Stimulated activated CD8-positive, alpha-beta memory T cell treated with anti-CD3 and anti-CD28 coated beads, Interleukin-12 subunit alpha, Interleukin-12 subunit beta, amount 100 ng/mL, for 4 hours (primary cell): ENCODE measurements at regions not wholly inside any gene's neighbourhood (a gene's known extent, or its start where the extent isn't known, plus 50 kb on each side); places are given as distances from the start of the nearest gene placed in this dataset.
"Not testable (repeated sequence)": the region's sequence is repeated elsewhere in the genome, so short reads cannot be mapped to it uniquely, and the experiment has no call there.

Experiments
- DNase-seq: peaks from one replicate; pipeline ENCODE4 v3.0.0-alpha.2; 2020; ENCODE audit warnings: low read depth

DNA sequence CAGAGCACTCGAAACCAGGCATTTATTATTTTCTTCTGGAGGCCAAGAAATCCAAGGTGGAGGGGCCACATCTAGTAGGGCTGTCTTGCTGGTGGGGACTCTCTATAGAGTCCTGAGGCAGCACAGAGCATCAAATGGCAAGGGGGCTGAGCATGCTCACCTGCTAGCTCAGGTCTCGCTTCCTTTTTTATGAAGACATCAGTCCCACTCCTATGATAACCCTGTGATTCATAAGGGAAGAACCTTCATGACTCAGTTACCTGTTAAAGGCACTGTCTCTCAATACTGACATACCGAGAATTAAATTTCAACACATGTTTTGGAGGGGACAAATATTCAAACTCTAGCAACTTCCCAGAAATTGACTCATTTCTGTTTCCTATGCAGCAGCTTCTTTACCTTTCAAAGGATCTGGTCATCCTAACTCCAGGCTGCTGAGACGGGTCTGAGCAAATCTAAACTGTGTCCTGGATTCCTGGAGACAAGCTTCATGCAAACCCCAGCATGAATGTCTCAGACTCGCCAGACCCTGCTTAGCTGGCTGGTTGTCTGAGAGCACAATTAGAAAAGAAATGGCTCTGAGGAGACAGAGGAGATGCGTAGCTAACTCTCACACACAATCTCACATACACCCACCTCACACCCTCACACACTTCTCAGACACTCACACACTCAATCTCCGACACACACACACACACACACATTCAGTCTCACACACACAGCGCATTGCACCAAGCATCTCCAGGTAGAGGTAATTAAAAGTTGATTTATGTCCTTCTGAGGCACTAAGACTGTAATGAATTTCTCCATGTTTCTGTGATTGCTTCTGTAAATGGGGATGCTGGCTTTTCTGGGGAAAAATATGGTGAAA is 280.8 kb downstream of the BCL2L11 start:
- not testable (repeated sequence) for DNase-seq

DNA sequence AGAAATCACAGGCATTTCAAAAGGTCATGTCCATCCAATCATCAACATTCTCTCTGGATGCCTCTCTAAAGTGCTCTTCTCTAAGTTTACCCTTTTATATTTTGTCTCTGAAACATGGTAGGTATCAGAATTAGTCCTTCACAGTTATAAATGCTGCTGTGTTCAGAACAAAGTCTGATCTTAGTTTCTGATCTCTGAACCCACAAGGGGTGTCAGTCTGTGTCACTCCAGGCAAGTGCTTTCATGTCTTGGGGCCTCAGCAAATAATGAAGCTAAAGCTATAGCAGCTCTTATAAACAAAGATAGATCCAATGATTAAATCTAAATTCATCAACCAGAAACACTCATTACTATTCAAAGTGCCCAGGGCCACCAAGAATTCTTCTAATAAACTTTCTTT is 281.7 kb downstream of the BCL2L11 start:
- DNase-seq = not testable (repeated sequence)

DNA sequence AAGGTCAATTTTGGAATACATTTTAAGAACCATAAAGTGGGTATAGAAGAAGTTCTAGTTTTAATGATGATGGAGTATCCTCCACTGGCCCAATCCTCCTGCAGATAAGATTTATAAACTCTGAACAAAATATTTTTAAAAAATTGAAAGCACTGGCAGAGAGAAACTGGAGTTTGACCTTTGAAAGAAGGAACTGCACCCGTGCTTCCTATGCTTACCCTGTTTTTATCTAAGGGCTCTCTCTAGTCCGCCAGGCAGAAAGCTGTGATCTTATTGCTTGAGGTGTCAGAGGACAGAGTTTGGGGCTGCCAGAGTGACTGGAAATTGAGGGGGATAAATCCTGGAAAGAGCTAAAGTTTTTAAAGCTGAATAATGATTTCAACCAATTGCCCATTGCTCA is 282.6 kb downstream of the BCL2L11 start:
- DNase-seq = not testable (repeated sequence)

DNA sequence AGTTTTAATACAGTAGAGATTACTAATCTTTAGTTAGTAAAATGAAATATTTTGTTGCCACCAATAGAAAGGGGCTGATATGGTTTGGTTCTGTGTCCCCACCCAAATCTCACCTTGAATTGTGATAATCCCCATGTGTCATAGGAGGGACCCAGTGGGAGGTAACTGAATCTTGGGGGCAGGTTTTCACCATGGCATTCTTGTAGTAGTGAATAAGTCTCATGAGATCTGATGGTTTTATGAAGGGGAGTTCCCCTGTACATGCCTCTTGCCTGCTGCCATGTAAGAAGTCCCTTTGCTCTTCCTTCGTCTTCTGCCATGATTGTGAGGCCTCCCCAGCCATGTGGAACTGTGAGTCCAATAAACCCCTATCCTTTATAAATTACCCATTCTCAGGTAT is 285.9 kb downstream of the BCL2L11 start:
- not testable (repeated sequence) for DNase-seq

DNA sequence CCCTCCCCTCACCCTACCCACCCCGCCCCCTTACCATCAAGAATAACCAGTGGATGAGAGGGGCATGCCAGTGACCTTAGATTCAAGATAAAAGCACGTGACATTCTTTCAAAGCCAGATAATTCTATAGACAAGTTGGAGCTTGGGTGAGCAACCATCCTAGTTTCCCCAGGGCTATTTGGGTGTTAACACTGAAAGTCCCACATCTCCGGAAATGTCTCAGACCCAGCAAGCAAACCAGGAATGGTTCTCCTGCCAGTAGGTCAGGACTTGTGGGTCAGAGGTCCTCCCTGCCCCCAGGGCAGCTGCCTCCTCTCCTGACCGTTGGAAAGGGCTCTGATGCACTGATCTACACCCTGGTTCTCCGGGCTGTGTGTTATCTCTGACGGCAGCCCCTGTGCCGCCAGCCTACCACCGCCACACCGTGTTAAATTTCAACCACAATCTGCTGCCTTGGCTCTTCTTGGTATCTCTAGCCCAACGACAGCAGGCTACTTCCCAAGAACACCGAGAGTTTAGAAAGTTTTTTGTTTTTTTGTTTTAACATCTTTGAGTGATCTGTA is 287.0 kb downstream of the BCL2L11 start:
- not testable (repeated sequence) for DNase-seq

DNA sequence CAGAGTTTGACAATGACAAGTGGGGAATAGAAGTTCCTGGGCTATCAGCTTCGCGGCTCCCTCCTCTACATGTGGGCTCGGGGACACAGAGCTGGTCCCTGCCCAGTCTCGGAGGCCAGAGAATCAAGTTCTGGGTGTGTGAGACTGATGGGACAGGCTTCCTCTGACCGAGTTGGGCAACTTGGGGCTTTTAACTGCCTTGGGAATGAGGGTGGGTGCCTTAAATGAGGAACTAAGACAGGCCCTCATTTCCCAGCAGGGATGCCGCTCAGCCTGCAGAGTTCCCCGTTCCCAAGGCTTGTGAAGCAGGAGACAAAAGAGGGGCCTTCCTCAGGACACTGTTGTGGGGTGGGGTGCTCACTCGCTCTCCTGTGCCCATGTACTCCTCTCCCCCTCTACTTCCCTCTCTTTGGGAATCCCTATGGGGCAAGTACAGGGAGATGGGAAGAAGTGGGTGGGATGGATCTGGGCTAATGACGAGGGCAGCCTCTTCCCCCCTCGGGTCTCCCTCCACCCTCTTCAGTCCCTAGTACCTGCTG is 290.2 kb downstream of the BCL2L11 start:
- not testable (repeated sequence) for DNase-seq

DNA sequence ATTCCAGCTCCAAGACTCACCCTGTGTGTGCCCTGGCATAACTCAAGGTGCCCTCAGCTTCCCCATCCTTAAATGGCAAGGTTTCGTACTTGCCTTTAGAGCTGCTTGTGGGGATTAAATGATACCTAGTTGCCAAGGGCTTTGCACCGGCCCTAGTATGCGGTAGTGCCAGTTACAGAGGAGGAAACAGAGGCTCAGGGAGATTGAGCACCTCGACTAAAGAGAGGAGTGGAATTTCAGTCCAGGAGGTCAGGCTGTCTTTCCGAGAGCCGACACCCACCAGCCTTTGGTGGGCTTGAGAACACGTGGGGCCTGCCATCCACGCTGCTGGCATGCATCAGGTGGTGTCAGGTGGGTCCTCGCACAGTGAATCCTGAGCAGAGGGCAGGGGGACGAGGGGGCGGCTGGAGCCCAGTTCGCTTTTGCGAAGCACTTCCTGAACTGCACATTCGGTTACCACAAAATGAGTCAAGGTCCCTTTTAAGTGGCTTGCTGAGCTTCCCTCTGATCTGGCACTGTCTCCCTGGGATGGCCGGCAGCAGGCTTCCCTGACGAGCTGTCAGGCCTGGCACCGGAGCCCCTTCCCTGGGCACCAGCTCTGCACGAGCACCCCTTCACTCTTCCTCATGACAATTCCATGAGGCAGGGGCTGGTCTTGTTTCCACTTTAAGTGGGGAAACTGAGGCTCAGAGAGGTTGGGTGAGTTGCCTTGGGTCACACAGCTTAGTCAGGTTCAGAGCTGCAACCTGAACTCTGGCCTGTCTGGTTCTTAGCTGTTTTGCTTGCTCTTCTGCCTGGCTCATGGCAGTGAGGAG is 291.4 kb downstream of the BCL2L11 start:
- DNase-seq = not testable (repeated sequence)

DNA sequence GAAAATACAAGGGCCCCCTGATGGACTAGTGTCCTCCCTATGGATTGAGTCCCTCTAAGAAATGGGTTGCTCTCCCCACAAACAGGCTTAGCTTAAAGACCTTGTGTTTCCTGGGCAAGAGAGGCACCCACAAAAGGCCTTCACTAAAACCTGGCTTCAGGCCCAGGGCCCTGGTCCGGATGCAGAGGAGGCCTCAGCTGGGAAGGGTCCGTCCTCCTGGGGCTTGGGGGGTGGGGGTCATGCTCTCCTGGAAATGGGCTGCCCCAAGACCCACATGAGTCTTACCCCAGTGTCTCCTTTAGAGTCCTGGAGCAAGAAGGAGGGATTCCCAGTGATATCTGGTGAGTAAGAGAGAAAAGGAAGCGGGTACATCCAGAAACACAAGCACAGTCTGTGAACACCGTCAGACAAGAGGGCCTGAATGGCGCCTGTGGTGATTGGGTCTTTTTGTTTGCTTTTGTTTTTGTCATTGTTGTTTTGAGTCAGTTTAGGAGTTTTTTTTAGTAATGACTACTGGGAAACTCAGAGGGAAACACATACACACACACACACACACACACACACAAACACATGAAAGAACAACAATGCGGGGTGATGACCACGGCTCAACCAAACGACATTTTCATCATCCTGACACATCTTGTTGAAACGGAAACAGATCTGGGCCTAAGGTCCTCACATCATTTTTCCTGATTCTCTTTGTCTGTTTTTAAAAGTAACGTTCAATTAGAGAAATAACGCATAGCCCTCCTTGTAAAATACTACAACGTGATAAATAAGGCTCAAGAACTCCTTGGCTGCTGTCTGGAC is 292.3 kb downstream of the BCL2L11 start:
- not testable (repeated sequence) for DNase-seq

DNA sequence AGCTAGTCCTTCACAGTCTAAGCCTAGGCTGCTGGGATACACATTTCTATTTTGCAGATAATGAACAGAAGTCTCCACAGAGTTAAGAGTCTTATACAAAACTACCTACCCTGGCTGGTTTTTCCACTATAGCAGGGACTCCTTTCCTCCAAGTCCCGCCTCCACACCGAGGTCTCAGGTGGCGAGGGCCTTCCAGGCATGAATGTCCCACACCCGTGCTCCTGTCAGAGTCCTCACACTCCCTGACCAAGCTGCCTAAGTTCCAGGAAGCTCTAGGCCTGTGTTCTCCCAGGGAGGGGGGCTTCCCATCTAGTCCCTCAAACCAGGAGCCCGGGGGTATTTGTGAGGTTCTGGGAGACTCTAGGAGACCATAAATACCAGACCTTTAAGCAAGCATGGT is 293.2 kb downstream of the BCL2L11 start:
- not testable (repeated sequence) for DNase-seq

DNA sequence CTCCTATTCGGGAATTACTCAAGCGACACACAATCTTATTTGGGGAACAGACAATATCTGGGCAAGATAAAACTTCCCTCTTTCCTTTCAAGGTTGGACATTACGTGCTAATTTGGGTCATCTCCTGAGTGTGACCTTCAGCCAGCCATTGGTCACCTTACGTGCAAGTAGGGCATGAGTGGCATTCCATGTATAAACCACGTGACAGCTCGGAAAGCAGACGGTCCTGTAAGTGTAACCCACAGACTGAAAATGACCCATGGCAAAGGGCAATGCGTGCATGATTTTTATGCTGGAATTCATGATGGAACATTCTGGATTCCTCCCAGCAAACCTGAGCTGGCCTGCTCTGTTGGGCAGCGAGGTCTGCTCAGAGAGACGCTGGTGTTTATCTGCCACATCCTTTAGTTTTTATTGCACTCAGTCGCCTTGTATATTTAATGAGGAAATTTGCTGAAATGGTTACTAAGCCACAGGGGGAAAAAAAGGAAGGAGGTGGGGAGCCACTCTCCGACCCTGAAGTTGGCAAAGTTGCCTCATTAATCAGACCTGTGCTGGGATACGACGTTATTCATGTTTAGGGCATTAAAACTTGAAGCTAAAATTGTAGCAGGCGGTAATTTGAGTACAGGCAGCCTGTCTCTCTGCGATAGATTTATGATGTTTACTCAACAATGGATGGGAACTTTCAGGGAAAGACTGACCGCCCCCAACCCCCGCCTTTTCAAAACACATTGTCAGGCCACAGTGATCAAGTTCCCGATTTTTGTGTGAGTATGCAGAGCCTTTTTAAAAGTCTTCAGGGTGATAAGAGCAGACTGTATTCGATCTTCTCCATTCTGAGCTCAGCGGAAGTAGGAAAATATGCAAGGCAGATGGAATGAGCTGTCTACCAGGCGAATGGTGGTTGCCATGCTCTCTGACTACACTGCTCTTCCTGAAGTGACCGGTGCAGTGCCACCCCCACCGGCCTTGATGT is 295.3 kb downstream of the BCL2L11 start:
- DNase-seq = not testable (repeated sequence)

DNA sequence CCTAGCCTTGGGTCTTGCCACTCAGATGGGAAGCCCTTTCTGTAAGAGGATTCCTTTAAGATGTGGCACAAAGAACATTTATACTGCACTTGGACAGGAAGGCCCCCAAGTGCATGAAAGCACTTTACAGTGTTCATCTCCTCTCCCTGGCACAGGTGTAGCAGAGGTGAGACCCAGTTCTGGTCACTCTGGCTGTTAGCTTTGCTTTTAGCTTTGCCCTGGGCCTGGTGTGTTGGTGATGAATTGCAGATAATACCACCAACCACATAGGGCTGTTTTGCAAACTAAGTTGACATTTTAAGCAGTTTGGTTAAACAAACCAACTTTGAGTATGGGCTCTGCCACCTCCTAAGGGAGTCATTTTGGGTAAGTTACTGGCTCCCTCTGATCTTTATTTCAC is 296.3 kb downstream of the BCL2L11 start:
- DNase-seq = not testable (repeated sequence)

DNA sequence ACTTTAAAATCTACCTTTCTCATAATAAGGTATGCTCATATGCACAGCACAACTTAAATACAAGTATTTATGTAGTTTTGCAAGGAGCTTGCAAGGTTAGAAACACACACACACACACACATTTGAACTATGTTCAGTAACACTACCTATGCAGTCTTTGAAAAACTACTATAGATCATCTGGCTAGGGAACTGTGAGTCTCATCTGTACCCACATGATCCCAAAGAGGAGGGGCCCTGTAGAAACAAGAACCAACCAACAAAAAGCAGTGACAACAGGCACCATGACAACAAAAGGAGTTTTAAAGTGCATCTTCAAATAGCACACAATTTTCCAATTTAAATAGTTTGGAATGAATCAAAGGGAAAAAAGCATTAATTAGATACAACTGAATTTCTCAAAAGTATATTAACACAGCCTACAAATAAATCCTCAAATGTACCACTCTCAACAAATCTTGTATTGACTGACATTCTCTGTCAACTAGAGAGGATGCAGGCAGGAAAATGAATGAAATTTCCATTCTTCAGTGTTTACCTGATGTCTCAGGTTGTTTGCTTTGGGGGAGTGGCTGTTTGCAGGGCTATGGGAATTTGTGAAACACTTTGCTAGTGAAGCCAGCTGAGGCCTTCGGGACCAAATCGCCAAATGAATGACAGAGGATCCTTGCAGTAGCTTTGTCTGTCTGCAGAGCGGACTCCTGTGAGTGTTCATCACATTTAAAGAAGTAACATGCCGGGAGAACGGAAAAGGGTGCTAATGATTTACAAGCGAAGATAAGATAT is 297.6 kb downstream of the BCL2L11 start:
- not testable (repeated sequence) for DNase-seq

DNA sequence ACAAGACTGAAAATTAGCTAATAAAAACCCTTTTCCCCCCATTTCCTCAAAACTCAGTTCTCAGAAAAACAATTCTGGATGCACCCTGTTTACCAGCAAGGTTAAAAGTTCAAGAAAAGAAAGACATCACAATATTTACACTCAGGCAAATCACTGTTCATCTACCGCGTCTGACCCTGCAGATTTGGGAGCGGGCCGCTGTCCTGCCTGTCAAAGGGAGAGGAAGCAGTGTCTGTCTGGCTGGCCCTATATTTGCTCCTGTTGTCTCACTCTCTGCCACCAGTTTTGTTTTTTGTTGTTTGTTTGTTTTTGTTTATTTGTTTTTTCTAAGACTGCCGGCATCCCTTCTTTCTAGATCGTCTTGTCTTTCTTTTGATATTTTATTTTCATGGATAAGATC is 299.4 kb downstream of the BCL2L11 start:
- not testable (repeated sequence) for DNase-seq

DNA sequence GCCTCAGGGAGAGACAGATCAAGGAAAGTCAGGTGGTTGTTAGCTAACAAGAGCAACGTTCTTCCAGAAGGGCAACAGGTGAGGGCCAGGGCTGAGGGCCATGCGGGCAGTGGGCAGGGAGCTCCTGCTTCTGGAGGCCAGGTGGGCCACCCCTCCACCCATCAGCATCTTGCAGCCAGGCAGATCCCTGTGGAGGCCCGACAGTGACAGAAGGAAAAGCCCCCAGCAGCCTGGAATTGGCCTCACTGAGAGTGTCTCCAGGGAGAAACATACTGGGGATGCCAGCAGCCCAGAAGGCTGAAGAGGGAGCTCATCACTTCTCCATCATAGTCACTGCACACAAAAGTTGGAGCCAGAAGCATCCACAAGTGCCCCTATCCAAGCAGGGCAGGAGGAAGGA is 300.1 kb downstream of the BCL2L11 start:
- not testable (repeated sequence) for DNase-seq

DNA sequence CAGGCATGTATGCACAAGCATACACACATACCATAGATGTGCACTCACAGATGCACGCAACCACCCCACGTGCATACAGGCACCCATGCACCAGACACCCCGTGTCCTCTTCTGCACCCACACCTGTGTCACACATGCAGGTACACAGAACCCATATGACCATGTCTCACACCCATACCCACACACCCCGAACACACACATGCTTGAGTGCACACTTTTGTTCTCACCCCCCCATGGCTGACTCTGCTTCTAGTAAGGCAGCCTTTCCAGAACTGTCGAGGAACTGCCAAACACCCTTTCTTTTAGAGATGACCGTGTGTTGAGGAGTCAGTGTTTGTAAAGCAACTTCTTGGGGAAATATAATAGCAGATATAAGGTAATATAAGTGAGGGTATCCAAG is 301.2 kb downstream of the BCL2L11 start:
- DNase-seq = not testable (repeated sequence)

DNA sequence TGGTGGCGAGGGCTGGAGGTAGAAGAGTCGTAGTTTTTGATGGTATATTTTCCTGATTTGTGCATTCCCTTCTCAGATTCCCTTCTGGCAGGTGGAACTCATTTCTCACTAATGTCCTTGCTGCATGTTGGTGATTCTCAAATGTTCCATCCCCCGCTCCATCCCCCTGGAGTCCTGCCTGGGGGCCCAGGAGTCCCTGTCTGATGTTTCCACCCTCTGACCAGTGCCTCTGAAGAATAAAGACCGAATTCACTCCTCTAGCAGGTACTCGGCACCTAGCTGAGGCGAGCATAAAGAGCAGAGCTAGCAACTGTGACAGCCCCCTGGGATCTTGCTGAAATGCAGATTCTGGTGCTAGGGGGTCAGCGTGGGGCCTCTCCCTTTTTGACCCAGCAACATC is 301.8 kb downstream of the BCL2L11 start:
- not testable (repeated sequence) for DNase-seq

DNA sequence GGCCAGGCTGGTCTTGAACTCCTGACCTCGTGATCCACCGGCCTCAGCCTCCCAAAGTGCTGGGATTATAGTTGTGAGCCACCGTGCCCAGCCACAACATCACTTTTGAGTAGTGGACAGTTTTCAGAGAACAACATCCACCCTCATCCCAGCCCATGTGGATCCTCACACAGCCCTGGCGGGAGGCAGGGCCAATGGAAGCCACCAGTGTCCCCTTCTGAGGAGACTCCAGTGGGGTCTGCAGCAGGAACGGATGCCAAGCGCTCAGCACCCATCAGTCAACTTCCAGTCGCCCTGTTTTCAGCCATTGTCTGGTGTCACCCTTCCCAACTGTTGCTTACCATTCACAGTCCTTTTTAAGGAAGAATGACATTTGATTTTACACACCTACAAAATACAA is 302.5 kb downstream of the BCL2L11 start:
- not testable (repeated sequence) for DNase-seq

DNA sequence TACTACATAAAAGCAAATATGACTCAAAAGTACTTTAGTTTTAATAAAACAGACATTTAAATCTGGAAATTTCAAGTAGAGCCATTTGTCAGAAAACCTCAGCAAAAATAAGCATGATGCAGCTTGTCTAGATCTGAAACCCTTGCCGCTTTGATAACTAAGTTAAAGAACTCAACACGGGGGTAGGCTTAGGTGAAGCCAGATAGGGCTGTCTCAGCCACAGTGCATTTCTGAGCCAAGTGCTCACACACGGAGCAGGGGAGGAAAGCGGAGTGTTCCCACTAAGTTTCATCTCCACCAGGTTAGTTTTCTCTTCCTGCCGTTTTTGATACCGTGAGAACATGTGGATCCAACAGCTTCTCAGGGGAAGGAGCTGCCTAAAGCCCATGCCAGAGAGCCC is 303.5 kb downstream of the BCL2L11 start:
- DNase-seq = not testable (repeated sequence)

DNA sequence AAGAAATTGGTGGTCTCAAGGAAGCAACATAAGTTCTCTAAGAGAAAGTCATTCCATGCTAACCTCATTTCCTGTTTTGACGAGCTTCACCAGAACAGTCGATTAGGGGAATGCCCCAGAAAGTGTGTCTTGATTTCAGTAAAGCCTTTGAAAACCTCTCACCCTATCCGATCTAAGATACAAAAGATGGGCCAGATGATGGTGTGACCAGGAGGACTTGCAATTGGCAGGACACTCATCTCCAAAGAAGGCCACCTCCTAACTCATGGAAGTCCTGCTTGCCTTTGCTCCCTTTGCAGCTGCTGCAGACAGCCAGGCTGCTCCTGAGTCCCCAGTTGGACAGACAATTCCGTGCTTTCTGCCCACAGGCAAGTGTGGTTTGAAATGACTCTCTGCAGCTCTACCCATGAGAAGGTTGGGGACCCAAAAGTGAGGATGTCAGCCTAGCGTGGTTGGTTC is 304.2 kb downstream of the BCL2L11 start:
- DNase-seq = not testable (repeated sequence)
